Spleen (tissue), 7 donors: ENCODE measurements at regions not wholly inside any gene's neighbourhood (a gene's known extent, or its start where the extent isn't known, plus 50 kb on each side); places are given as distances from the start of the nearest gene placed in this dataset.

Source experiments
- POLR2A ChIP-seq, 3 donors: fragments of 450-650 bp; IDR thresholded peaks; one replicate each; pipeline ENCODE4 v1.5.1; 2017; ENCODE audit warnings: antibody characterized with exemption in 3 of 3, mild to moderate bottlenecking in 1 of 3
- TF ChIP-seq, protein P1 (sequence below), 11 experiments: fragments of 200-600 bp in 7 of 11; fragments of 450-650 bp in 4 of 11; sonication (generic) in 4 of 11; IDR thresholded peaks in 8 of 11; conservative IDR thresholded peaks in 3 of 11; 1 replicate in 7 of 11; 2 replicates in 4 of 11; pipeline versions ENCODE4 v1.4.0 to v1.8.0; 2016 to 2021; ENCODE audit warnings: antibody characterized with exemption in 11 of 11, inconsistent platforms in 4 of 11, mild to moderate bottlenecking in 1 of 11
- donor health status: DM: no; HTN: no; CAD: no; lungs with moderate emphysema.
- donor health status: DM: no; HTN: no; CAD: no.
- donor health status: DM: no; HTN: no; CAD: no.

DNA sequence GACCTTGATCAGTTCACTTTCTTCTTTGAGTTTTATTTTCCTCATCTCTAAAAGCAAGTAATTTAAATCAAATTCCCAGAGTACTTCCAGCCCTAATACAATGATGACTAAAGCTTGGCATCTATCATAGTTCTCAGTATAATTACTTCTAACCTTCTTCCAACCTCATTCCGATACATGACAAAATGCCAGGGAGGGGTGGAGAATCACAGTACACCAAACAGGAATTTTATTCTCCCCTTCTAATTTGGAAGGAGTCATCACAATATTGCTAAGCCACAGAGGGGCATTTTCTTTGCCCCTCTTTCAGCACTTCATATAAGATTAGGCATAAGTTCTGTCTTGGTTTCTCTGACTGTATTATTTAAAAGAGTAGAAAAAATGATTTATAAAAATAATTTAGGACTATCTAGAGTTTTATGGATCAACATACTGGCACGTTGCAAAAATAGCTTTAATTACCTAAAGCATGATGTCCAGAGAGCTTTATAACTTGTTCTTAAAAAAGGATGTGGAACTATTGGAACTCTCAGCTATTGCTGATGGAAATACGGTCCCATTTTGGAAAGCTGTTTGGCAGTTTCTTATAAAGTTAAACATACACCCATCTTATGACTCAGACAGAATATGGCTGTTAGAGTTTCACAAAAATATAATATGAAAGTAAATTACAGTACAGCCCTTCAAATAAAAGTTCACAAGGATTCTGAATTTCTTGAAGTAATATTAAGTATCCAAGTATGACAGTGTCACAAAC lies 86.9 kb upstream of the UBE2E2 start:
- TF ChIP-seq, protein P1, sequence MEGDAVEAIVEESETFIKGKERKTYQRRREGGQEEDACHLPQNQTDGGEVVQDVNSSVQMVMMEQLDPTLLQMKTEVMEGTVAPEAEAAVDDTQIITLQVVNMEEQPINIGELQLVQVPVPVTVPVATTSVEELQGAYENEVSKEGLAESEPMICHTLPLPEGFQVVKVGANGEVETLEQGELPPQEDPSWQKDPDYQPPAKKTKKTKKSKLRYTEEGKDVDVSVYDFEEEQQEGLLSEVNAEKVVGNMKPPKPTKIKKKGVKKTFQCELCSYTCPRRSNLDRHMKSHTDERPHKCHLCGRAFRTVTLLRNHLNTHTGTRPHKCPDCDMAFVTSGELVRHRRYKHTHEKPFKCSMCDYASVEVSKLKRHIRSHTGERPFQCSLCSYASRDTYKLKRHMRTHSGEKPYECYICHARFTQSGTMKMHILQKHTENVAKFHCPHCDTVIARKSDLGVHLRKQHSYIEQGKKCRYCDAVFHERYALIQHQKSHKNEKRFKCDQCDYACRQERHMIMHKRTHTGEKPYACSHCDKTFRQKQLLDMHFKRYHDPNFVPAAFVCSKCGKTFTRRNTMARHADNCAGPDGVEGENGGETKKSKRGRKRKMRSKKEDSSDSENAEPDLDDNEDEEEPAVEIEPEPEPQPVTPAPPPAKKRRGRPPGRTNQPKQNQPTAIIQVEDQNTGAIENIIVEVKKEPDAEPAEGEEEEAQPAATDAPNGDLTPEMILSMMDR (IDR thresholded peaks at IDR 0.05 in 8 of 11, conservative IDR thresholded peaks at IDR 0.05 in 3 of 11): no peak
- no peak for TF ChIP-seq POLR2A (IDR thresholded peaks at IDR 0.05)
